ENCODE measurements at regions not wholly inside any gene's neighbourhood (a gene's known extent, or its start where the extent isn't known, plus 50 kb on each side); places are given as distances from the start of the nearest gene placed in this dataset.

- Histone ChIP-seq H3K9me3 (ENCODE audit: control insufficient read depth, low read depth, low read length) (no peaks in the 10 kb centered on the region), H2BK5ac (ENCODE audit: insufficient read length, low read length) (no peak overlapping the region), H3K18ac (ENCODE audit: insufficient read length, low read depth, low read length) (no peak overlapping the region), H3K4me2 (ENCODE audit: insufficient read depth, insufficient read length, low read length) (no peak overlapping the region), H2AK5ac (ENCODE audit: insufficient read length, low read length) (no peak overlapping the region), H3K14ac (ENCODE audit: insufficient read depth, low read length) (no peak overlapping the region), H2AFZ (ENCODE audit: low read length) (no peak overlapping the region), H3K27ac (ENCODE audit: insufficient read length, low read depth, low read length) (no peak overlapping the region), H4K5ac (ENCODE audit: insufficient read length, low read depth, low read length) (no peak overlapping the region), H3K56ac (ENCODE audit: insufficient read length, low read depth, low read length) (no peak overlapping the region), H2BK12ac (ENCODE audit: insufficient read length, low read depth, low read length) (no peak overlapping the region), H2BK120ac (ENCODE audit: low read depth, low read length, poor library complexity, severe bottlenecking) (no peak overlapping the region), H3K79me2 (ENCODE audit: insufficient read depth, low read length) (no peaks in the 10 kb centered on the region), H3K23me2 (ENCODE audit: insufficient read length, low read depth, low read length, poor library complexity, severe bottlenecking) (no peaks in the 10 kb centered on the region), H3K27me3 (ENCODE audit: insufficient read depth, low read length) (no peaks in the 10 kb centered on the region), H3K4ac (ENCODE audit: low read depth, low read length) (no peak overlapping the region), H3K79me1 (ENCODE audit: insufficient read depth, low read depth, low read length, poor library complexity, severe bottlenecking) (no peaks in the 10 kb centered on the region), H3K9ac (ENCODE audit: extremely low read depth, insufficient read length, low read length) (no peak overlapping the region), H3K23ac (ENCODE audit: insufficient read length, low read depth, low read length) (no peak overlapping the region), H4K8ac (replicated peaks; ENCODE audit: insufficient read length, low read depth, low read length) (no peak overlapping the region), H3K4me1 (ENCODE audit: insufficient read depth, low read length) (peaks cover 4% of the 10 kb centered on the region; the same call in 1 of the 2 replicates), H2BK15ac (ENCODE audit: low read depth, low read length) (no peak overlapping the region), H2BK20ac (ENCODE audit: low read depth, low read length, poor library complexity, severe bottlenecking) (no peak overlapping the region), H4K91ac (ENCODE audit: insufficient read length, low read depth, low read length) (no peak overlapping the region), H3T11ph (ENCODE audit: low read length) (no peak overlapping the region), H4K20me1 (ENCODE audit: control insufficient read depth, insufficient read depth, insufficient read length) (no peaks in the 10 kb centered on the region)
- H3K27me3 Mint-ChIP-seq (ENCODE audit: low read depth): peaks cover 1% of the 10 kb centered on the region; the same call in 1 of the 2 replicates
- H3K9me3 Mint-ChIP-seq: no peaks in the 10 kb centered on the region
- H3K4me3 Mint-ChIP-seq: no peak overlapping the region
- peaks cover 7 to 12% of the 10 kb centered on the region in 2 experiments for H3K4me1 Mint-ChIP-seq
- H3K27ac Mint-ChIP-seq: no peak overlapping the region
- 0 out of 7 replicates have a peak, but pooled peaks cover 0 to 1% (median 0%) of the 10 kb centered on the region in 3 experiments for H3K36me3 Mint-ChIP-seq (ENCODE audit: insufficient read depth in 1 of 3, low read depth in 3 of 3)
- TF ChIP-seq, protein P1, sequence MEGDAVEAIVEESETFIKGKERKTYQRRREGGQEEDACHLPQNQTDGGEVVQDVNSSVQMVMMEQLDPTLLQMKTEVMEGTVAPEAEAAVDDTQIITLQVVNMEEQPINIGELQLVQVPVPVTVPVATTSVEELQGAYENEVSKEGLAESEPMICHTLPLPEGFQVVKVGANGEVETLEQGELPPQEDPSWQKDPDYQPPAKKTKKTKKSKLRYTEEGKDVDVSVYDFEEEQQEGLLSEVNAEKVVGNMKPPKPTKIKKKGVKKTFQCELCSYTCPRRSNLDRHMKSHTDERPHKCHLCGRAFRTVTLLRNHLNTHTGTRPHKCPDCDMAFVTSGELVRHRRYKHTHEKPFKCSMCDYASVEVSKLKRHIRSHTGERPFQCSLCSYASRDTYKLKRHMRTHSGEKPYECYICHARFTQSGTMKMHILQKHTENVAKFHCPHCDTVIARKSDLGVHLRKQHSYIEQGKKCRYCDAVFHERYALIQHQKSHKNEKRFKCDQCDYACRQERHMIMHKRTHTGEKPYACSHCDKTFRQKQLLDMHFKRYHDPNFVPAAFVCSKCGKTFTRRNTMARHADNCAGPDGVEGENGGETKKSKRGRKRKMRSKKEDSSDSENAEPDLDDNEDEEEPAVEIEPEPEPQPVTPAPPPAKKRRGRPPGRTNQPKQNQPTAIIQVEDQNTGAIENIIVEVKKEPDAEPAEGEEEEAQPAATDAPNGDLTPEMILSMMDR (conservative IDR thresholded peaks at IDR 0.05): no peak
- DNase-seq: no peak
- WGBS (ENCODE audit: extremely low coverage, insufficient read length, low lambda C conversion rate): no CpG with 5 or more reads among the region's 5 CpGs
These were observed 99.0 kb downstream of the QRSL1 start for GRCh38 chr6:106728296-106728870.

Measured in H9 (cell line).